PC-3 (cell line): ENCODE measurements at regions not wholly inside any gene's neighbourhood (a gene's known extent, or its start where the extent isn't known, plus 50 kb on each side); places are given as distances from the start of the nearest gene placed in this dataset.

Experiments
- CTCF ChIP-seq: fragments of 300-600 bp; sonication (generic); conservative IDR thresholded peaks from 2 replicates; pipeline ENCODE4 v1.5.1; 2017; ENCODE audit warnings: antibody characterized with exemption, low read depth, mild to moderate bottlenecking, low read length
- EZH2 ChIP-seq: fragments of 300-600 bp; sonication (generic); IDR thresholded peaks from one replicate; pipeline ENCODE4 v1.6.1; 2017; ENCODE audit warnings: antibody characterized with exemption, mild to moderate bottlenecking, low read length; ENCODE audit not compliant: unreplicated experiment

- TF ChIP-seq CTCF (no peak), EZH2 (no peak)
Observed at GRCh38 chr5:167898361-167899042, 392.9 kb upstream of the WWC1 start.
